NCI-H1092 treated with DMSO at 0.1 percent for 48 hours (cell line): ENCODE measurements at regions not wholly inside any gene's neighbourhood (a gene's known extent, or its start where the extent isn't known, plus 50 kb on each side); places are given as distances from the start of the nearest gene placed in this dataset.
A peak's percentile ranks its signal among the peaks of the same experiment; 100 is the strongest.

Experiments
- DNase-seq: peaks from one replicate; lab custom pipeline; 2025; lab: John Stamatoyannopoulos, UW

DNA sequence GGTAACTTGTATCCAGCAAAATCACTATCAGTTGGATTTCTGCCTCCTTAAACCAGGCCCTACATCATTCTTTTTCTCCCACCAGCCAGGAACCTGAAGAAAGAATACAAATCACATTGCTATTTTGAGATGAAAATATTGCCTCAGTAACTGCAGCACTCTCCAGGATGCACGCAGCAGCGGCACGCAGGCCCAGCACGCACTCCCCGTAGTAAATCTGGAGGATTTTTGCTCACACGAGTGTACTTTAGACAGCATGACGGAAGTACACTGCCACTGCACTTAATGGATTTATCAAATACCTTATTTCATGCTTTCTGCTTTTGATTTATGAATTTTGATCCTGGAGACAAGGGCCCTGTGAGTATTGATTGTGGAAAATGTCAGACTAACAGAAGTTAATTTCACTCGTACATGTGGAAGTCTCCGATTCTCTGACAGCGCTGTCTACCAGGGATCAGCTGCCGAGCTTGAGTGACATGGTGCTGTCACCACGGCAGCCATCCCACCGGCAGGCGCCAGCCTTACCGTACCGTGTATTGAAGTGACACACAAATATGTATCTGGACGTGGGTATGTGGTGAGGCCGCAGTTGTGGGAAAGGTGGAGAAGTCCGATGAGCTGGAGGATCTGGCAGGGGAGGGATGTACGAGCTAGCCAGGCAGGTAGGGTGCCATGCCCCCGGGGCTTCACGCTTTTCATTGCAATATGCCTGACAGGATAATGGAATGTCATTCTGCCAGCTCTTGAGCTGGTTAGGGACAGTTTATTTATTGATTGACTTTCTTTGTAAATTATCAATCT, 863.7 kb downstream of the GALR1 start:
- DNase-seq: no peak

DNA sequence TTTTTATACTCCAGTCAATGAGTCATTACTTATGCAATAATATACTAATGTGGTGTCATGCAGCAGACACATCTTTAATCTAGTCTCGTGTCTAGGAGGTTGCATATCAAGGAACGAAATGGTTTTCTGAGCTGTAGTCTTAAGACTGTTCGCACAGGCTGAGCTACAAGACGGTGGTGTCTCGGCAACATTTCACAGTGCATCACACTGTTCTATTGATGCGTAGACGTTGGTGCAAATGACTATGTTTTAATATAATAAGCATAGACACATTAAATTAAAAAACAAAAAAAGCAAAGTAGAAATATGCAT, 864.2 kb downstream of the GALR1 start:
- no peak for DNase-seq

DNA sequence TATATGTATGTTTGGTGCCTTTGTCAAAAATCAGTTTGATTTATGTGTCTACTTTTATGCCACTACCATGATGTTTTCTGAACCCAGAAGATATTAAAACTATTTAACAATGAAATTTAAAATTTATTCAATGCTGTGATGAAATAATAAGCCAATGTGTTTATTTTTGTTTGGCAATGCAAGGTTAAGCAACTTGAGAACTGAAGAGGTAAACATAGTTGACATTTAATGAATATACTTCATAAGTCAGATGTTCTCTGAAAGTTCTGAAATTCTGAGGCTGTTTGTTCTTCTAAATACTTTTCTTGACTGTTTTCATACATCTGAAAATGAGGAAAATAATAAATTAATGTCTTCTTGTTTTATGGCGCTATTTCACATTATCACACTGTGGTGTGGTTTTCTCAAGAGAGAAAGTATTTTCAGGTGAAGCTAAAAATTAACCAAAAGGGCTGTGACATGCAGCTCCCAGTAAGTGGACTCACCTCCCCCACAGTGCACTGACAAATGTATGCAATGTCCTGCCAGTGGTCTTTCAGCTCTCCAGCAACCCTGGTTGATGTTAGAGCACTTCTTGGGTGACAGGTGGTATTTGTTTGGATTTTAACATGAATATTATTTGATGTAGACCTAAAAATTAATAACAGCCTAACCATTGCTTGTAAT, 863.6 kb upstream of the SALL3 start:
- no peak for DNase-seq

DNA sequence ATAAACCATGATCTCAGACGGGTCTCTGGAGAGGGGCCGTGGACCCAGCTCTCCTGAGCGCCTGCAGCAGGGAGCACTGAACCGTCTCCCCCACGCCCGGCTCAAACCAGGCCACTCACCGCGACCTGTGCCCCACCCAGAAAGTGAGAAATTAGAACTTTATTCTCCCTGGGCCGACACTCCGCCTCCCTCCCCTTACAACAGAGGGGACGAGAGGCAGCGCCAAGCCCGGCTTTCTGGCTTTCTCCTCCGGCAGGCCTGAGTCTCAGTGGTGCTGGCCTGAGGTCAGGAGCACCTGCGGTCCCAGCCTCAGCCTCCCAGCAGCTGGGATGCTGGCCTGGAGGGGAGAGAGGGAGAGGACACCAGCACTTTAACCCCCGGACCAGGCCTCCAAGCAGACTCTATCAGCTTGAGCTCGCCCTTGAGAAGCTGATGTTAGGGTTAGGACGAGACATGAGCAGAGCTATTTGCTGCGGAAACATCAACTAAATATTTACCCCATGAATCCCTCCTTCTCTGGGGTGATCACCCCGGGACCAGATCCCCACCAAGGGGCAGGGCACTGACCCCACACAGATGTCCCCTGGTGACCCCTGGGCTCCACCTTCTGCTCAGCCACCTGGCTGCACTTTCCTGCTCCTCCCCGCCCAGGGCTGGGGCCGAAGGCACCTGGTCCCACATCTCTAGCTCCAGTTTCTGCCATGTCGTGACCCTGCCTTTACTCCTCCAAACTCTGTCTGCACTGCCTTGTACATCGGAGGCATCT, 856.3 kb upstream of the SALL3 start:
- no peak for DNase-seq

DNA sequence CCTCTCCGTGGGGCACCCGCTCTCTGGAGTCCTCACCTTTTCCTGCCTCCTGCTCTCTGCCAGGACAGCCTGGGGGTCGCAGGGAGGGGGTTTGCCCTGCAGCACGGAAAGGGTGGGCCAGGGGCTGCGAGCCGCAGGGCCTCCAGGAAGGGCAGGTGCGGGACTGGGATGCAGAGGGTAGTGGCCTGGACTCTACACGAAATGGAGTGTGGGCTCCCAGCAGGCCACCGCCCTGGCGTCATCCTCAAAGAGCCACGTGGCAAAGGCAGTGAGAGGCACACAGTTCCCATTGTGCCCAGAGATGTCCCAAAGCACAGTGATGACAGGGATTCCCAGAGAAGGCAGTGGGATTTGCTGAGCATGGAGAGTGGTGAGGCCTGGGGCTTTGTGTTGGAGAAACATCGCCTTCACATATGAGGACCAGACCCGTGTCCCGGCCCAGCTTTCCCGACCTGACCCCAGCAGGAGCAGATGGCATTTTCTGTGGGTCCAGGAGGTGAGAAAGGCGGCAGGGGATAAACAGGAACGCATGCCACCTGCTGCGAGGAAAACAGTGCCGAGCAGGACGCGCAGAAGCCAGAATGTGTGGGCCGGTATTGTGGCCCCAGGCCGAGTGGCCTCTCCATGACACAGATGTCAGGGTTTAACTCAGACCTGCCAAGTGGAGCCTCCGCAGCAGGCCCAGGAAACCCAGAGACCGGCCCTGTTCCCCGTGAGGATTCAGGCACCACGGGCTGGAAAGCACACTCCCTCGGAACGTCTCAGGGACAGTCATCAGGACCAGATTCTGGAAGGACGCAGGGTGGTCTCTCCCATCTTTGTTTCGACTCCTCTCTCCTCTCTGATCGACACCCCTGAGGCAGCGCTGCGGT, 855.5 kb upstream of the SALL3 start:
- DNase-seq: no peak

DNA sequence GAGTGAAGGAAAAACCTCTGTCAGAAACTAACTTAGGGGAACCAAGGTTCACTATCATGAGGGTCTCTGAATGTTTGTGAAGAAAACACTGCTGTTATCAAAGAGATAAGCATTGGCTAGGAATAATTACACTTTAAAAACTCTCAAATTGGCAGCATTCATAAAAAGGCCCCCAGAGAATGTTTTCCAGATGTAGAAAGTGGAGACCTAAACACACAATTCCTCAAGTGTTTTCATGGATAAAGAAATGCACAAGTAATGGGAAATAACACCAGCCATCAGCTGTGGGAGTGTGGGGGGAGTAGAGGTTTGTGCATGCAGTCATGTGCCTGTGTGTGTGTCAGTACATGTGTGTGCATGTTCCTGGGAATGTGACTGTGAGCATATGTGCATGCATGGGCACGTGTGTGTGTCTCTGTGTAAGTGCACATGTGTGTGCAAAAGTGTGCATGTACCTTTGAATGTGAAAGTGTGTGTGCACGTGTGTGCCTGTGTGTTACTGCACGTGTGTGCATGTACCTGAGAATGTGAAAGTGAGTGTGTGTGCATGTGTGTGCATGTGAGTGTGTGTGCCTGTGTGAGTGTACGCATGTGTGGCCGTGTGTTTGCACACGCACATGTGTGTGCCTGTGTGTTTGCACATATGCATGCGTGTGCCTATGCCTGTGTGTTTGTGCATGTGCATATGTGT, 854.3 kb upstream of the SALL3 start:
- DNase-seq: no peak

DNA sequence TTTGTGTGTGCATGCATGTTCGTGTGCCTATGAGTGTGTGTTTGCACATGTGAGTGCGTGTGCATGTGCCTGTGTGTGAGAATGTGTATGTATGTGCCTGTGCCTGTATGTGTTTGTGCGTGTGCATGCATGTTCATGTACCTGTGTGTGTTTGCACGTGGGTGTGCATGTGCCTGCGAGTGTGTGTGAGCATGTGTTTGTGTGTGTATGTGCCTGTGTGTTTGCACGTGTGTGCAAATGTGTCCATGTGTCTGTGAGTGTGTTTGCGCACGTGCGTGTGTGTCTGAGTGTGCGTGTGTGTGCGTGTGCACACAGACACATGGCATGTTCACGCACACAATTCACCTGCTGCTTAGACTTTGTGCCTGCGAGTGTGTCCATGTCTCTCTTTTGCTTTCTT, 853.5 kb upstream of the SALL3 start:
- no peak for DNase-seq

DNA sequence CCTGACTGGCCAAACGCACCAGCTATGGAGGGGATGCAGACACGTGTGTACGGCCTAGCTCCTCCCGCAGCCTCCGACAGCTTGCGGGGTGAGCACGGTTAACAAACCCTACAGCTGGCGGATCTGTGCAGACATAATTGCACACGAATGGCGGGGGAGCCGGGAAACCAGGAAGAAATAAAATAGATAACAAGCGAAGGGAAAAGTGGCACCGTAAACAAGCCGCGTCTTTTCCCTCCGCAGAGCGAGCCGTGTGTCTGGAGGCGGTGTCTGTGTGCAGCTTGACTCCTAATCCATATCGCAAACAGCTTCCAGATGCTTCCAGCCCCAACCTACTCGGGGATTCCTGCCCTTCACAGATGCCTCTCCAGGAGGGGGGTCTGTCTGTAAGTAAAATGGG, 853.1 kb upstream of the SALL3 start:
- no peak for DNase-seq

DNA sequence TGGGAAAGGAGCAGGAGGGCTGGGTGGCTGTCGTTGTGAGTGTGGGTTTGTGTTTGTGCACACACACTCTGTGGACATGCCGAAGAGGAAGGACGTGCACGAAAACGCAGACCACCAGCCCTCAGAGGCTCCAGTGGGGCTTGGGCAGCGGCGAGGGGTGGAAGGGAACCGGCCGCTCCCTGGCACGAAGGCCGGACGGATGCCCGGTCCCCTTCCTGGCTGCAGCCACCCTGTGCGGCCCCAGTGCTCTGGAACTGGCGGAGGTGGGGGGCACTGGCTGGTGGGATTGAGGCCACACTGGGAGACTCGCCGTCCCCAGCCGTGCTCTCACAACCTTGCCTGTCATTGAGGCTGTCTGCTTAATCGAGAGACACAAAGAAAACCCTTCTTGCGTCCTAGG, 852.6 kb upstream of the SALL3 start:
- DNase-seq: no peak

DNA sequence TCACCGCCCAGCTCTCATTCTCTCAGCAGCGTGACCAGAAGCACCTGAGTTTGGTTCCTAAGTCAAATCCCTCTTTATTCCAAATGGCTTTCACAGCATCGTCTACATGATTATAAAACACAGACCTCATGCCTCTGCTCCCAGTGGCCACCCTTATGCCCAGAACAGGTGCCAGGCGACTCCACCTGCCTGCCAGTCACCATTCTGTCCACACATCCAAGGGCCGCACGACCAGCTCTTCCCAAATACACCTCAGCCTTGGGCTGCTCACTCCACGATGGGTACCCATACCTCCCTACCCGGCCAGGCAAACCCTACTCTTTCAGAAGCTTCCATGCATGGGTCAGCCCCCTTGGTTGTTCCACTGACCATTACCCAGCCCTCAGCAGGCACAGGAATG, 851.6 kb upstream of the SALL3 start:
- no peak for DNase-seq

DNA sequence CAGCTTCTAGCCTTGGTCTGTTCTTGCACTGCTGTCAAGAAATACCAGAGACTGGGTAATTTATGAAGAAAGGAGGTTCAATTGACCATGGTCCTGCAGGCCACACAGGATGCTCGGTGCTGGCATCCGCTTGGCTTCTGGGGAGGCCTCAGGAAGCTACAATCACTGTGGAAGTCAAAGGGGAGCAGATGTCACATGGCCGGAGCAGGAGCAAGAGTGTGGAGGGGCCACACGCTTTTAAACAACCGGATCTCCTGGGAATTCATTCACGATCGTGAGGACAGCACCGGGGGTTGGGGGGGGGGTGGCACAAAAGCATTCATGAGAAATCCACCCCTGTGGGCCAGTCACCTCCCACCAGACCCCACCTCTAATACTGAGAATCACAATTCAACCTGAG, 850.4 kb upstream of the SALL3 start:
- DNase-seq: no peak

DNA sequence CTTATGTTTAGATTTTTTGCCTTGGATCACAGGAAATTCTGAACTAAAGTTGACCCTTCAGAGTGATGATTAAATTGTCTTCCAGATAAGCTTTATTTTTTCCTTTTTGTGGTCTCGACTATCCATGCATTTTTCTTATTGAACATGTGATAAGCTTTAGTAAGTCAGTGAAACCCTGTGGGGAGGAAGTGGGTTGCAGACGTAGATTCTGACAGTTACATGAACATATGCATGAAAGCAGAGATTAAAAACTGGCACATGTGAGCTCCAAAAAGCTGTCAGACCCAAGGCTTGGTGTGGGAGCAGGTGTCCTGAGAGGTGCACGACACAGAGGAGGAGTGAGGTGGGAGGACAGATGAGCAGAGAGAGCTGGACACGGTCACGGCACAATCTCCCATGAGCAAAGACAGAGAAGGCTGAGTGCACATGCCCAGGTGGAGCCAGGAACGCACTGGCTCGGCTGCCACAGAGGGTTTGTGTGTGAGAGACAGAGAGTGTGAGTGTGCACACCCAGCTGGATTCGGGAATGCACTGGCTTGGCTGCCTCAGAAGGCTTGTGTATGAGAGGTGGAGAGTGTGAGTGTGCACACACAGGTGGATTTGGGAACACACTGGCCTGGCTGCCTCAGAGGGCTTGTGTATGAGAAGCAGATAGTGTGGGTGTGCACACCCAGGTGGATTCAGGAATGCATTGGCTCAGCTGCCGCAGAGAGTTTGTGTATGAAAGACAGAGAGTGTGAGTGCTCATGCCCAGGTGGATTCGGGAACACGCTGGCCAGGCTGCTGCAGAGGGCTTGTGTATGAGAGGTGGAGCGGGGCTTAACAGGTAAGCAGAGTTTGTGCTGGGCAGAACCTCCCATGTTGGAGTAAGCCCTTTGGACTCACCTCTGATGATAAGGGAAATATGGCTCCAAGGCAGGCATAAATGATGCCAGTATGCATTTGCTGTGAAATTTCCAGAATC, 849.1 kb upstream of the SALL3 start:
- DNase-seq: no peak

DNA sequence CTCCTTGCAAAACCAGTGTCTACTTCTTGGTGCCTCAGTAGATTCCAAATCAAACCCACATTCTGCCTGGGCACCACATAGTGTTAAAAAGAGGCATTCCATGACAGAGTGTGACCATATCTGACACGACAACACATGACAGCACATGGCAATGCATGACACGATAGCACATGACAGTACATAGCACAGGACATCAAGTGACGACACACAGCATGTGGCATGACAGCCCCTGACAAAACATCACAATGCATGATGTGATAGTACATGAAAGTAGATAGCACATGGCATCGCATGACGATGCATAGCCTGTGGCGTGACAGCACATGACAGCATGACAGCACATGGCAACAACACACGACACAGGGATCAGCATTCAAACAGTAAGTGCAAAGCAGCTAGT, 845.9 kb upstream of the SALL3 start:
- no peak for DNase-seq

DNA sequence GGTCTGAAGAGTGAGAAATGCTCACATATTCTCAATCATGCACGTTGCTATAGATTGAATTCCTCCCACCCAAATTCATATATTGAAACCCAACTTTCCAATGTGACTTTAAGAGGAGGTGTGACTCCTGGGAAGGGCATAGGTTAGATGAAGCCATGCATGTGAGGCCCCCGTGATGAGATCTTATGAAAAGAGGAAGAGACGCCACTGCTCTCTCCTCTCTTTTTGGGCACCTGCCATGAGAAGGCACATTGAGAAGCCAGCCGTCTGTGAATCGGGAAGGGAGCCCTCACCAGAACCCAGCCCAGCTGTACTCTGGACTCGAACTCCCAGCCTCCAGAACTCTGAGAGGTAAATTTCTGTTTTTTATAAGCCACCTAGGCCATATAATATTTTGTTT, 842.6 kb upstream of the SALL3 start:
- DNase-seq: no peak

DNA sequence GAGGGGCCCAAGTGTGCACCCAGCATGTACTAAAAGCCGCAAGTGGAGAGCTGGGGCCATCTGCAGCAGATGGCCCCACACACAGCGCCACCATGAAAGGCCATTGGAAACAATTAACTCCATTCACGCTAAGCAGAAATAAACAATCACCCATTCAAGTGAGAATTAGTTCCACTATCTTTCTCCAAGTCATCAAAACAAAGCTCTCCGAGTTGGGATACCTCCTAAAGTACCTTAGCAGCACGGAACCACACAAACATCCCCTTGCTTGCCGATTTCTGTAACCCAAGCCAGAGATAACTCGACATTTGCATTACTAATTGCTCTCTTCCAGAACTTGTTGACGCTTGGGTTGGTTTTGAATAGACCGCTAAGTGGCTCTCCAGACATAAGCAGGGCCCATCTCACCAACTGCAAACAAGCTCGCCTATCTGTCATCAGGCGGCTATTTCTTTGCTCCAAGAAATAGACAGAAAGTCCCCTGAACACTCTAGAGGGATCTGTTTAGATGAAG, 840.6 kb upstream of the SALL3 start:
- peak; percentile 94 for DNase-seq

DNA sequence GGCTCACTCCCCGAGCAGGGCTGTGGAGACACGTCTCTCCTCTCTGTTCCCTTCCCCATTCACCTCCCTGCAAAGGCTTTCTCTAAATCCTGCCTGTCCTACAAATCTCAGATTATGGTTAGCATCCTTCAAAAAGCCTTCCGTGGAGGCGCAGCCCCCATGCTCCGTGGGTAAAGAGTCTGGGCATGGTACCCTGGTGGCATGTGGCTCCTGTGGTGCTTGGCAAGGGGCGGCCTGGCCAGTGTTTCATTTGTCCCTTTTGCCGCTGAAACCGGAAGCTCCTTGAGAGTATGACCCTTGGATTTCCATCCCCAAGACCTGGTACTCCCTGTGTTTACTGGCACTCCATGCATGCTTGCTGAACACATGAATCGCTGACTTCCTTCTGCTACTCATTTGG, 839.3 kb upstream of the SALL3 start:
- no peak for DNase-seq

DNA sequence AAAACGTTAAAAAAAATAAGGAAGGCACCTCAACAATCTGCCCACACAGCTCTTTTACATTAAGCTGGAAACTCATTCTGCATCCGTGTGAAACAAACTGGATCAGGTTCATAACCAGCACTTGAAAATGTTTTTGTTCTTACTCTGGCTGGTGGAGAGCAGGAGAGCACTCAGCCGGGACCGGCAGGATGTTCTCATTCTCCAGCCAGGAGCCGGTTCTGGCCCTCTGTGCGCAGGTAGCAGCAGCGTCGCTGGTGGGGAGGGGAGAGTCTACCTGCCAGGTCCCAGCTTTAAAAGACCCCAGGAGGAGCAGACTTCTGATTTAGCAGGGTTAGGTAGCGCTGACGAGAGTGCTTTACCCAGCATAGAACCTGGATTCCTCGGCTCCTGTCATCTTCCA, 834.9 kb upstream of the SALL3 start:
- DNase-seq: peak; percentile 19

DNA sequence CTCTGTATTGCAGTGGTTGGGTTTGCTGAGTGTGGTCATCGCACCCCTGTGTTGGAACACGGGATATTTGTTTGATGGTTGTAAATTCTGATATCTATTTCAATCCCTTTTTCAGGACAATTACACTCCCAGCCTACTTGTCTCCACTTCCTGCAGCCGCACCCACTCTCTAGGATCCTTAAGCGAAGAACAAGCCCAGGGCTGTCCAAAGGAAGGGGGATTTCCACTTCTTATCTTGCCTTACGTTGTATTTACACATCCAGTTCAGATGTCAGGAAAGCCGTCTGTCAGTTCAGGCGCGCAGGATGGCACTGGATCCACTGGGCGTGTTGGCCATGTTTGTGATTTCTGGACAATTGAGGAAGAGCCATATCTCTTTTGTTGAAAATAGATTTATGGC, 834.5 kb upstream of the SALL3 start:
- no peak for DNase-seq

DNA sequence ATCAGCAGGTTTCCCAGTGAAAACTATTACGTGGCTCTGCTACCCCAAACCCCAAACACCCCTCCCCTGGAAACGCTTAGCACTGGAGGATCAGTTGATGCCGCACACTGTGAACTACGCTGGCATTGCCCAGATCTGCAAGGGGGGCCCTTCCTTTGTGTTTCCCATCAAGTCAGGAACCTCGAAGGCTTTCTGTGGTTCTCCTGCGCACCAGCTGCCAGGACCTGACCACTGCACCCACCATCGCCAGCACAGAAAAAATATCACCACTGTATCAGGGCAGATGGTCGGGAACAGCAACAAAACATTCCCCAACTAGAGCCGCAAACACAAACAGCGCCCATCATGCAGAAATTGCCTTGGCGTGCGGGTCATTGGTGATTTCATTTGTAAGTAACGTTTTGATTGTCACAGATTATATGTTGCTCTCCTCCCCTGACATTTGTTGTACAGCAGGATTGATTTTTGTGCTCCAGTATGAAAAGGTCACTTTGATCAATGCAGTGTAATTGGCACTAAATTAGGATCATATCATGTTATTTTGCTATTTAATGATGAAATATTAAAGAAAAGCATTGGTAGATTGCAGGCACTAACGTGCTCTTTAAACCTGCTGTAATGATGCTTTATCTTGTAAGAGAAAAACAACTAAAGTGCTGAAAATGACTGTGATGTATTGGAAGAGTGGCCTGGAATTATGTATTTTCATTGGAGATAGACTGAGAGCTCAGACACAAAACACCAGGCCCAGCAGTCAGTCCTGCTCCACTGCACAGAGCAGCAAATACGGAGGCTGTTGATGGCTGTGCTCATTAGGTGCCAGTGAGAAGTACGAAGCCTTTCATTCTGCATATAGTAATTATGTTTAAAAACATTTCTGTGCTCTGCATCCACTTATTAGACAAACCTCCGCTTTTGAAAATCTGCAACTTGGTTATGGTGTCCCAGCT, 833.2 kb upstream of the SALL3 start:
- no peak for DNase-seq
